ENCODE measurements at regions not wholly inside any gene's neighbourhood (a gene's known extent, or its start where the extent isn't known, plus 50 kb on each side); places are given as distances from the start of the nearest gene placed in this dataset.

DNA sequence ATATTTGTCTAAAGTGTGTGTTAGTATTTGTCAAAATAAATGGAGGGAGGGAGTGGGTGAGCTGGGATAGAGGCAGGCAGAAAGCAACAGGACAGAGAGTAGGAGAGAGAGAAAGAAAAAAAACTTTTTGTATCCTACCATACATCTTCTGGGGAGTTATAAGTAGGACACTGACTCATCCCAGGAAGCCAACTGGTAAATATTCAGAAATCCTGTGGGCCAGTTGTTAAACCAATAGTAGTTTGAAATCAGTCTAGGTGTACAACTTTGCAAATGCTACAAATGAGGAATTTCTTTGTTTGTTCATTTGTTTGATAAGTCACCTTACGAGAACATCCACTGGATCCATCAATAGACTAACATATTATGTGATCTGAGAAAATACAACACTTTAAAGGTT, 980.9 kb downstream of the GATA3 start:
- TF ChIP-seq POLR2AphosphoS5 (IDR thresholded peaks at IDR 0.05; ENCODE audit: insufficient read depth, low read depth, low read length) (no peak), POLR2A (IDR thresholded peaks at IDR 0.05; ENCODE audit: low read depth, low read length) (no peak)

All from endothelial cell of umbilical vein (primary cell).